H9 (cell line): ENCODE measurements at regions not wholly inside any gene's neighbourhood (a gene's known extent, or its start where the extent isn't known, plus 50 kb on each side); places are given as distances from the start of the nearest gene placed in this dataset.

ENCODE experiments used
- DNase-seq: peaks from one replicate; pipeline ENCODE4 v3.0.0-alpha.2; 2017
- H2AFZ ChIP-seq: one replicate; pipeline ENCODE4 v1.6.1; 2013; ENCODE audit warnings: mild to moderate bottlenecking, low read length, control low read depth, moderate library complexity
- H2AK5ac ChIP-seq: 2 replicates; pipeline ENCODE4 v1.6.1; 2013; ENCODE audit warnings: low read length, control low read depth, mixed read lengths; ENCODE audit not compliant: insufficient read length
- H2BK120ac ChIP-seq: one replicate; pipeline ENCODE4 v1.6.1; 2013; ENCODE audit warnings: low read depth, mild to moderate bottlenecking, low read length, control low read depth, inconsistent platforms; ENCODE audit not compliant: poor library complexity, severe bottlenecking
- H2BK12ac ChIP-seq: 2 replicates; pipeline ENCODE4 v1.6.1; 2013; ENCODE audit warnings: low read length, control low read depth, mixed read lengths, low read depth; ENCODE audit not compliant: insufficient read length
- H2BK15ac ChIP-seq: 2 replicates; pipeline ENCODE4 v1.6.1; 2013; ENCODE audit warnings: low read depth, low read length, control low read depth
- H2BK20ac ChIP-seq: one replicate; pipeline ENCODE4 v1.6.1; 2013; ENCODE audit warnings: low read depth, mild to moderate bottlenecking, low read length, control low read depth, inconsistent platforms; ENCODE audit not compliant: poor library complexity, severe bottlenecking
- H2BK5ac ChIP-seq: 2 replicates; pipeline ENCODE4 v1.6.1; 2013; ENCODE audit warnings: low read length, control low read depth, mixed read lengths; ENCODE audit not compliant: insufficient read length
- H3K14ac ChIP-seq: 2 replicates; pipeline ENCODE4 v1.6.1; 2013; ENCODE audit warnings: low read length, control low read depth; ENCODE audit not compliant: insufficient read depth
- H3K18ac ChIP-seq: 2 replicates; pipeline ENCODE4 v1.6.1; 2013; ENCODE audit warnings: low read depth, mild to moderate bottlenecking, mixed read lengths, low read length, control low read depth; ENCODE audit not compliant: insufficient read length
- H3K23ac ChIP-seq: 2 replicates; pipeline ENCODE4 v1.6.1; 2013; ENCODE audit warnings: low read length, control low read depth, mixed read lengths, low read depth; ENCODE audit not compliant: insufficient read length
- H3K23me2 ChIP-seq: 2 replicates; pipeline ENCODE4 v1.6.1; 2013; ENCODE audit warnings: low read depth, mild to moderate bottlenecking, mixed read lengths, low read length, control low read depth; ENCODE audit not compliant: insufficient read length, poor library complexity, severe bottlenecking
- H3K27ac ChIP-seq: 2 replicates; pipeline ENCODE4 v1.5.1; 2013; ENCODE audit warnings: low read length, control low read depth, mixed read lengths, low read depth; ENCODE audit not compliant: insufficient read length
- H3K27me3 ChIP-seq: 2 replicates; pipeline ENCODE4 v1.6.1; 2013; ENCODE audit warnings: low read length, control low read depth, inconsistent platforms; ENCODE audit not compliant: insufficient read depth
- H3K4ac ChIP-seq: 2 replicates; pipeline ENCODE4 v1.6.1; 2013; ENCODE audit warnings: low read depth, mild to moderate bottlenecking, control low read depth, inconsistent platforms, low read length, moderate library complexity
- H3K4me1 ChIP-seq: 2 replicates; pipeline ENCODE4 v1.6.1; 2013; ENCODE audit warnings: low read length, control low read depth, inconsistent platforms; ENCODE audit not compliant: insufficient read depth
- H3K4me2 ChIP-seq: 2 replicates; pipeline ENCODE4 v1.6.1; 2013; ENCODE audit warnings: low read length, control low read depth, mixed read lengths; ENCODE audit not compliant: insufficient read length, insufficient read depth
- H3K56ac ChIP-seq: 2 replicates; pipeline ENCODE4 v1.6.1; 2013; ENCODE audit warnings: low read depth, mild to moderate bottlenecking, mixed read lengths, low read length, control low read depth; ENCODE audit not compliant: insufficient read length
- H3K79me1 ChIP-seq: 2 replicates; pipeline ENCODE4 v1.6.1; 2013; ENCODE audit warnings: low read depth, mild to moderate bottlenecking, moderate library complexity, low read length, control low read depth, inconsistent platforms; ENCODE audit not compliant: insufficient read depth, poor library complexity, severe bottlenecking
- H3K79me2 ChIP-seq: 2 replicates; pipeline ENCODE4 v1.6.1; 2013; ENCODE audit warnings: low read length, control low read depth, inconsistent platforms; ENCODE audit not compliant: insufficient read depth
- H3K9ac ChIP-seq: 2 replicates; pipeline ENCODE4 v1.6.1; 2013; ENCODE audit warnings: low read length, control low read depth, mixed read lengths; ENCODE audit not compliant: insufficient read length; ENCODE audit errors: extremely low read depth
- H3K9me3 ChIP-seq: one replicate; pipeline ENCODE4 v1.6.1; 2013; ENCODE audit warnings: low read depth, low read length, inconsistent platforms; ENCODE audit not compliant: control insufficient read depth
- H3T11ph ChIP-seq: one replicate; pipeline ENCODE4 v1.6.1; 2013; ENCODE audit warnings: mild to moderate bottlenecking, low read length, control low read depth, inconsistent platforms
- H4K20me1 ChIP-seq: one replicate; pipeline ENCODE4 v1.6.1; 2013; ENCODE audit not compliant: control insufficient read depth, insufficient read length, insufficient read depth
- H4K5ac ChIP-seq: 2 replicates; pipeline ENCODE4 v1.6.1; 2013; ENCODE audit warnings: low read depth, mild to moderate bottlenecking, mixed read lengths, low read length, control low read depth; ENCODE audit not compliant: insufficient read length
- H4K8ac ChIP-seq: replicated peaks from 2 replicates; pipeline ENCODE4 v1.6.1; 2013; ENCODE audit warnings: low read length, control low read depth, mixed read lengths, low read depth; ENCODE audit not compliant: insufficient read length
- H4K91ac ChIP-seq: 2 replicates; pipeline ENCODE4 v1.6.1; 2013; ENCODE audit warnings: low read depth, mild to moderate bottlenecking, moderate library complexity, mixed read lengths, low read length, control low read depth; ENCODE audit not compliant: insufficient read length
- H3K27ac Mint-ChIP-seq, 3 experiments: 2 replicates in 2 of 3; 3 replicates in 1 of 3; pipeline ENCODE4 v1.8.0; 2020 to 2021; ENCODE audit warnings: mixed read lengths in 3 of 3, mild to moderate bottlenecking in 1 of 3, moderate library complexity in 1 of 3
- H3K27me3 Mint-ChIP-seq: 2 replicates; pipeline ENCODE4 v1.8.0; 2021; ENCODE audit warnings: low read depth, mild to moderate bottlenecking, moderate library complexity, mixed read lengths
- H3K36me3 Mint-ChIP-seq, 3 experiments: 2 replicates in 2 of 3; 3 replicates in 1 of 3; pipeline ENCODE4 v1.8.0; 2020 to 2021; ENCODE audit warnings: low read depth in 3 of 3, mixed read lengths in 3 of 3; ENCODE audit not compliant: insufficient read depth in 1 of 3
- H3K4me1 Mint-ChIP-seq, 2 experiments: 2 replicates each; pipeline ENCODE4 v1.8.0; 2020; ENCODE audit warnings: mixed read lengths in 2 of 2
- H3K4me3 Mint-ChIP-seq, 2 experiments: 2 replicates in 1 of 2; 3 replicates in 1 of 2; pipeline ENCODE4 v1.8.0; 2020 to 2021; ENCODE audit warnings: mild to moderate bottlenecking in 2 of 2, mixed read lengths in 2 of 2, moderate library complexity in 1 of 2
- H3K9me3 Mint-ChIP-seq, 2 experiments: 2 replicates in 1 of 2; 3 replicates in 1 of 2; pipeline ENCODE4 v1.8.0; 2020; ENCODE audit warnings: mild to moderate bottlenecking in 2 of 2, mixed read lengths in 2 of 2, moderate library complexity in 1 of 2
- CTCF ChIP-seq: fragments of 200-600 bp; sonication (generic); conservative IDR thresholded peaks from 3 replicates; pipeline ENCODE4 v1.8.0; 2021; ENCODE audit warnings: antibody characterized with exemption, mild to moderate bottlenecking

- H3K4me1 Mint-ChIP-seq: peaks cover 3 to 8% of the 10 kb centered on the region in 2 experiments; a peak in 3 of 4 replicates
- H3K4me1 ChIP-seq: no peaks in the 10 kb centered on the region
- no peak overlapping the region for H3K18ac ChIP-seq
- no peak overlapping the region for H3K9ac ChIP-seq
- H3K23ac ChIP-seq: no peak overlapping the region
- no peak overlapping the region for H4K5ac ChIP-seq
- H3K79me1 ChIP-seq: no peaks in the 10 kb centered on the region
- H2BK15ac ChIP-seq: no peak overlapping the region
- peaks cover 4% of the 10 kb centered on the region for H3K23me2 ChIP-seq
- no peak overlapping the region for H4K8ac ChIP-seq
- no peak overlapping the region; a peak in 1 of 7 replicates for H3K27ac Mint-ChIP-seq
- no peak for TF ChIP-seq CTCF
- no peaks in the 10 kb centered on the region for H3K36me3 Mint-ChIP-seq
- no peak overlapping the region for H3K27ac ChIP-seq
- H3T11ph ChIP-seq: no peak overlapping the region
- no peaks in the 10 kb centered on the region for H3K79me2 ChIP-seq
- H3K4ac ChIP-seq: no peak overlapping the region
- H3K27me3 ChIP-seq: no peaks in the 10 kb centered on the region
- no peaks in the 10 kb centered on the region for H3K9me3 ChIP-seq
- no peaks in the 10 kb centered on the region for H3K27me3 Mint-ChIP-seq
- no peak overlapping the region for H4K91ac ChIP-seq
- no peak overlapping the region for H2BK5ac ChIP-seq
- H3K9me3 Mint-ChIP-seq: no peaks in the 10 kb centered on the region
- H3K4me3 Mint-ChIP-seq: no peak overlapping the region
- H2BK12ac ChIP-seq: no peak overlapping the region
- no peak overlapping the region for H3K56ac ChIP-seq
- no peak overlapping the region for H3K14ac ChIP-seq
- H4K20me1 ChIP-seq: no peaks in the 10 kb centered on the region
- H2BK120ac ChIP-seq: no peak overlapping the region
- H2BK20ac ChIP-seq: no peak overlapping the region
- H3K4me2 ChIP-seq: no peak overlapping the region
- H2AFZ ChIP-seq: no peak overlapping the region
- DNase-seq: no peak
- no peak overlapping the region for H2AK5ac ChIP-seq
These were observed 504.9 kb downstream of the MCTP2 start for GRCh38 chr15:94736236-94736635.
